ENCODE measurements at regions not wholly inside any gene's neighbourhood (a gene's known extent, or its start where the extent isn't known, plus 50 kb on each side); places are given as distances from the start of the nearest gene placed in this dataset.

GRCh38 chr6:4268171-4268570 lies 132.8 kb upstream of the ECI2 start:
- no peak for TF ChIP-seq CTCF (IDR thresholded peaks at IDR 0.05)
- no peak for TF ChIP-seq POLR2AphosphoS5 (IDR thresholded peaks at IDR 0.05)
- TF ChIP-seq POLR2A (IDR thresholded peaks at IDR 0.05; ENCODE audit: low read depth) = no peak
- no peak for TF ChIP-seq EP300 (IDR thresholded peaks at IDR 0.05)
